ENCODE measurements at regions not wholly inside any gene's neighbourhood (a gene's known extent, or its start where the extent isn't known, plus 50 kb on each side); places are given as distances from the start of the nearest gene placed in this dataset.

- no peaks in the 10 kb centered on the region for H3K4me1 ChIP-seq (ENCODE audit: control insufficient read depth in 1 of 2, insufficient read depth in 2 of 2, low read length in 2 of 2)
- H3K4me3 ChIP-seq (ENCODE audit: low read depth in 1 of 2, low read length in 2 of 2), result no peak overlapping the region
- H3K36me3 ChIP-seq (ENCODE audit: control insufficient read depth in 1 of 2, insufficient read depth in 2 of 2, low read length in 2 of 2), result no peaks in the 10 kb centered on the region
- no peak overlapping the region for H3K27ac ChIP-seq (ENCODE audit: low read length)
- H3K9me3 ChIP-seq (ENCODE audit: control insufficient read depth in 1 of 2, low read length in 2 of 2), result no peaks in the 10 kb centered on the region
- no peaks in the 10 kb centered on the region for H3K27me3 ChIP-seq (ENCODE audit: low read depth, low read length)
Measured at GRCh38 chr13:111879719-111880118, 187.2 kb upstream of the SOX1 start.

- H3K27me3 ChIP-seq (ENCODE audit: low read depth, low read length), result no peaks in the 10 kb centered on the region
- H3K4me1 ChIP-seq (ENCODE audit: control insufficient read depth in 1 of 2, insufficient read depth in 2 of 2, low read length in 2 of 2), result no peaks in the 10 kb centered on the region
- H3K27ac ChIP-seq (ENCODE audit: low read length), result no peak overlapping the region
- no peaks in the 10 kb centered on the region for H3K9me3 ChIP-seq (ENCODE audit: control insufficient read depth in 1 of 2, low read length in 2 of 2)
- H3K36me3 ChIP-seq (ENCODE audit: control insufficient read depth in 1 of 2, insufficient read depth in 2 of 2, low read length in 2 of 2), result no peaks in the 10 kb centered on the region
- no peak overlapping the region for H3K4me3 ChIP-seq (ENCODE audit: low read depth in 1 of 2, low read length in 2 of 2)
Measured at GRCh38 chr13:111880185-111880584, 186.8 kb upstream of the SOX1 start.

- no peaks in the 10 kb centered on the region for H3K27me3 ChIP-seq (ENCODE audit: low read depth, low read length)
Measured at GRCh38 chr13:111881700-111882099, 185.2 kb upstream of the SOX1 start.

GRCh38 chr13:111882351-111882750 is 184.6 kb upstream of the SOX1 start:
- H3K4me3 ChIP-seq (ENCODE audit: low read depth in 1 of 2, low read length in 2 of 2), result no peak overlapping the region
- H3K36me3 ChIP-seq (ENCODE audit: control insufficient read depth in 1 of 2, insufficient read depth in 2 of 2, low read length in 2 of 2), result no peaks in the 10 kb centered on the region
- H3K9me3 ChIP-seq (ENCODE audit: control insufficient read depth in 1 of 2, low read length in 2 of 2), result no peaks in the 10 kb centered on the region
- no peaks in the 10 kb centered on the region for H3K4me1 ChIP-seq (ENCODE audit: control insufficient read depth in 1 of 2, insufficient read depth in 2 of 2, low read length in 2 of 2)
- no peak overlapping the region for H3K27ac ChIP-seq (ENCODE audit: low read length)
- H3K27me3 ChIP-seq (ENCODE audit: low read depth, low read length), result no peaks in the 10 kb centered on the region

More at GRCh38 chr13:111881700-111882099, 185.2 kb upstream of the SOX1 start:
- no peaks in the 10 kb centered on the region for H3K36me3 ChIP-seq (ENCODE audit: control insufficient read depth in 1 of 2, insufficient read depth in 2 of 2, low read length in 2 of 2)
- no peaks in the 10 kb centered on the region for H3K9me3 ChIP-seq (ENCODE audit: control insufficient read depth in 1 of 2, low read length in 2 of 2)
- H3K4me1 ChIP-seq (ENCODE audit: control insufficient read depth in 1 of 2, insufficient read depth in 2 of 2, low read length in 2 of 2), result no peaks in the 10 kb centered on the region
- H3K27ac ChIP-seq (ENCODE audit: low read length), result no peak overlapping the region
- no peak overlapping the region for H3K4me3 ChIP-seq (ENCODE audit: low read depth in 1 of 2, low read length in 2 of 2)

- Histone ChIP-seq H3K4me1 (ENCODE audit: control insufficient read depth in 1 of 2, insufficient read depth in 2 of 2, low read length in 2 of 2) (no peaks in the 10 kb centered on the region), H3K27me3 (ENCODE audit: low read depth, low read length) (no peaks in the 10 kb centered on the region), H3K9me3 (ENCODE audit: control insufficient read depth in 1 of 2, low read length in 2 of 2) (no peaks in the 10 kb centered on the region), H3K27ac (ENCODE audit: low read length) (no peak overlapping the region), H3K4me3 (ENCODE audit: low read depth in 1 of 2, low read length in 2 of 2) (no peak overlapping the region), H3K36me3 (ENCODE audit: control insufficient read depth in 1 of 2, insufficient read depth in 2 of 2, low read length in 2 of 2) (no peaks in the 10 kb centered on the region)
Measured at GRCh38 chr13:111883571-111884343, 183.2 kb upstream of the SOX1 start.

GRCh38 chr13:111886217-111886945 is 180.6 kb upstream of the SOX1 start:
- Histone ChIP-seq H3K27me3 (ENCODE audit: low read depth, low read length) (no peaks in the 10 kb centered on the region), H3K9me3 (ENCODE audit: control insufficient read depth in 1 of 2, low read length in 2 of 2) (peaks cover 0 to 3% of the 10 kb centered on the region in 2 donors)

GRCh38 chr13:111893071-111893606 is 173.8 kb upstream of the SOX1 start:
- no peaks in the 10 kb centered on the region for H3K36me3 ChIP-seq (ENCODE audit: control insufficient read depth in 1 of 2, insufficient read depth in 2 of 2, low read length in 2 of 2)
- no peak overlapping the region for H3K27ac ChIP-seq (ENCODE audit: low read length)
- peaks cover 0 to 9% of the 10 kb centered on the region in 2 donors for H3K4me1 ChIP-seq (ENCODE audit: control insufficient read depth in 1 of 2, insufficient read depth in 2 of 2, low read length in 2 of 2)
- H3K9me3 ChIP-seq (ENCODE audit: control insufficient read depth in 1 of 2, low read length in 2 of 2), result peaks cover 0 to 3% of the 10 kb centered on the region in 2 donors
- peak overlapping the region in 1 of 2 donors; percentile 49 for H3K4me3 ChIP-seq (ENCODE audit: low read depth in 1 of 2, low read length in 2 of 2)
- H3K27me3 ChIP-seq (ENCODE audit: low read depth, low read length), result peaks cover 4% of the 10 kb centered on the region

More at GRCh38 chr13:111886217-111886945, 180.6 kb upstream of the SOX1 start:
- no peak overlapping the region for H3K27ac ChIP-seq (ENCODE audit: low read length)
- no peak overlapping the region for H3K4me3 ChIP-seq (ENCODE audit: low read depth in 1 of 2, low read length in 2 of 2)
- H3K36me3 ChIP-seq (ENCODE audit: control insufficient read depth in 1 of 2, insufficient read depth in 2 of 2, low read length in 2 of 2), result no peaks in the 10 kb centered on the region
- H3K4me1 ChIP-seq (ENCODE audit: control insufficient read depth in 1 of 2, insufficient read depth in 2 of 2, low read length in 2 of 2), result no peaks in the 10 kb centered on the region

- peak overlapping the region in 1 of 2 donors; percentile 49 for H3K4me3 ChIP-seq (ENCODE audit: low read depth in 1 of 2, low read length in 2 of 2)
- H3K27me3 ChIP-seq (ENCODE audit: low read depth, low read length), result peaks cover 4% of the 10 kb centered on the region
- H3K27ac ChIP-seq (ENCODE audit: low read length), result no peak overlapping the region
Measured at GRCh38 chr13:111893607-111894443, 173.1 kb upstream of the SOX1 start.

GRCh38 chr13:111895896-111896821 is 170.8 kb upstream of the SOX1 start:
- Histone ChIP-seq H3K4me1 (ENCODE audit: control insufficient read depth in 1 of 2, insufficient read depth in 2 of 2, low read length in 2 of 2) (peaks cover 0 to 9% of the 10 kb centered on the region in 2 donors), H3K27me3 (ENCODE audit: low read depth, low read length) (peaks cover 4% of the 10 kb centered on the region), H3K27ac (ENCODE audit: low read length) (no peak overlapping the region), H3K9me3 (ENCODE audit: control insufficient read depth in 1 of 2, low read length in 2 of 2) (no peaks in the 10 kb centered on the region), H3K36me3 (ENCODE audit: control insufficient read depth in 1 of 2, insufficient read depth in 2 of 2, low read length in 2 of 2) (no peaks in the 10 kb centered on the region), H3K4me3 (ENCODE audit: low read depth in 1 of 2, low read length in 2 of 2) (no peak overlapping the region)

More at GRCh38 chr13:111893607-111894443, 173.1 kb upstream of the SOX1 start:
- peaks cover 0 to 9% of the 10 kb centered on the region in 2 donors for H3K4me1 ChIP-seq (ENCODE audit: control insufficient read depth in 1 of 2, insufficient read depth in 2 of 2, low read length in 2 of 2)
- H3K36me3 ChIP-seq (ENCODE audit: control insufficient read depth in 1 of 2, insufficient read depth in 2 of 2, low read length in 2 of 2), result no peaks in the 10 kb centered on the region
- H3K9me3 ChIP-seq (ENCODE audit: control insufficient read depth in 1 of 2, low read length in 2 of 2), result peaks cover 0 to 3% of the 10 kb centered on the region in 2 donors

- no peaks in the 10 kb centered on the region for H3K36me3 ChIP-seq (ENCODE audit: control insufficient read depth in 1 of 2, insufficient read depth in 2 of 2, low read length in 2 of 2)
- no peak overlapping the region for H3K27ac ChIP-seq (ENCODE audit: low read length)
- H3K4me1 ChIP-seq (ENCODE audit: control insufficient read depth in 1 of 2, insufficient read depth in 2 of 2, low read length in 2 of 2), result peaks cover 0 to 9% of the 10 kb centered on the region in 2 donors
- peaks cover 4% of the 10 kb centered on the region for H3K27me3 ChIP-seq (ENCODE audit: low read depth, low read length)
- H3K4me3 ChIP-seq (ENCODE audit: low read depth in 1 of 2, low read length in 2 of 2), result no peak overlapping the region
- H3K9me3 ChIP-seq (ENCODE audit: control insufficient read depth in 1 of 2, low read length in 2 of 2), result no peaks in the 10 kb centered on the region
Measured at GRCh38 chr13:111897178-111897845, 169.6 kb upstream of the SOX1 start.
